K562 (cell line): ENCODE measurements at regions not wholly inside any gene's neighbourhood (a gene's known extent, or its start where the extent isn't known, plus 50 kb on each side); places are given as distances from the start of the nearest gene placed in this dataset.

Source experiments
- BHLHE40 ChIP-seq: IDR thresholded peaks from 2 replicates; pipeline ENCODE4 v1.6.1; 2011; ENCODE audit warnings: low read length, improper control_type of control experiment
- CREB1 ChIP-seq, 2 experiments: sonication (generic) in 1 of 2; formaldehyde crosslinking in 1 of 2; IDR thresholded peaks; 2 replicates each; pipeline versions ENCODE4 v1.6.1 to v1.8.0; 2012 to 2022; ENCODE audit warnings: inconsistent platforms in 1 of 2, mild to moderate bottlenecking in 1 of 2, missing genetic modification reagents in 1 of 2, moderate library complexity in 1 of 2
- NFATC3 ChIP-seq: fragments of 450-650 bp; IDR thresholded peaks from 2 replicates; pipeline ENCODE4 v1.6.1; 2017; ENCODE audit warnings: mild to moderate bottlenecking
- PHB ChIP-seq: fragments of 250-450 bp; sonication (Bioruptor Pico); IDR thresholded peaks from 2 replicates; pipeline ENCODE4 v1.5.0; 2021
- TCF7L2 ChIP-seq: fragments of 150-350 bp; IDR thresholded peaks from 2 replicates; pipeline ENCODE4 v1.6.1; 2016; ENCODE audit warnings: low read depth, mild to moderate bottlenecking, low read length, moderate library complexity
- ZBTB8A ChIP-seq: fragments of 450-650 bp; IDR thresholded peaks from 2 replicates; pipeline ENCODE4 v1.6.1; 2018; ENCODE audit warnings: mild to moderate bottlenecking, moderate library complexity; ENCODE audit not compliant: partially characterized antibody
- TF ChIP-seq, protein P1 (sequence below): fragments of 250-450 bp; sonication (Bioruptor Pico); IDR thresholded peaks from 2 replicates; pipeline ENCODE4 v1.4.0; 2020; ENCODE audit warnings: mild to moderate bottlenecking, moderate library complexity
- TF ChIP-seq, protein P2 (sequence below): sonication (generic); formaldehyde crosslinking; IDR thresholded peaks from 2 replicates; pipeline ENCODE4 v1.4.0; 2020; ENCODE audit warnings: mild to moderate bottlenecking, missing genetic modification reagents

GRCh38 chr11:119530509-119530908 lies 107.5 kb upstream of the THY1 start:
- TF ChIP-seq PHB (CRISPR knock-in tag) (no peak), CREB1 (IDR thresholded peaks at IDR 0.05) (no peak), CREB1 (CRISPR knock-in tag; IDR thresholded peaks at IDR 0.05) (no peak), NFATC3 (no peak), TCF7L2 (no peak), BHLHE40 (no peak), ZBTB8A (no peak)
- TF ChIP-seq, protein P1, sequence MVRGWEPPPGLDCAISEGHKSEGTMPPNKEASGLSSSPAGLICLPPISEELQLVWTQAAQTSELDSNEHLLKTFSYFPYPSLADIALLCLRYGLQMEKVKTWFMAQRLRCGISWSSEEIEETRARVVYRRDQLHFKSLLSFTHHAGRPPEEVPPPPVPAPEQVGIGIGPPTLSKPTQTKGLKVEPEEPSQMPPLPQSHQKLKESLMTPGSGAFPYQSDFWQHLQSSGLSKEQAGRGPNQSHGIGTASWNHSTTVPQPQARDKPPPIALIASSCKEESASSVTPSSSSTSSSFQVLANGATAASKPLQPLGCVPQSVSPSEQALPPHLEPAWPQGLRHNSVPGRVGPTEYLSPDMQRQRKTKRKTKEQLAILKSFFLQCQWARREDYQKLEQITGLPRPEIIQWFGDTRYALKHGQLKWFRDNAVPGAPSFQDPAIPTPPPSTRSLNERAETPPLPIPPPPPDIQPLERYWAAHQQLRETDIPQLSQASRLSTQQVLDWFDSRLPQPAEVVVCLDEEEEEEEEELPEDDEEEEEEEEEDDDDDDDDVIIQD = no peak
- TF ChIP-seq, protein P2, sequence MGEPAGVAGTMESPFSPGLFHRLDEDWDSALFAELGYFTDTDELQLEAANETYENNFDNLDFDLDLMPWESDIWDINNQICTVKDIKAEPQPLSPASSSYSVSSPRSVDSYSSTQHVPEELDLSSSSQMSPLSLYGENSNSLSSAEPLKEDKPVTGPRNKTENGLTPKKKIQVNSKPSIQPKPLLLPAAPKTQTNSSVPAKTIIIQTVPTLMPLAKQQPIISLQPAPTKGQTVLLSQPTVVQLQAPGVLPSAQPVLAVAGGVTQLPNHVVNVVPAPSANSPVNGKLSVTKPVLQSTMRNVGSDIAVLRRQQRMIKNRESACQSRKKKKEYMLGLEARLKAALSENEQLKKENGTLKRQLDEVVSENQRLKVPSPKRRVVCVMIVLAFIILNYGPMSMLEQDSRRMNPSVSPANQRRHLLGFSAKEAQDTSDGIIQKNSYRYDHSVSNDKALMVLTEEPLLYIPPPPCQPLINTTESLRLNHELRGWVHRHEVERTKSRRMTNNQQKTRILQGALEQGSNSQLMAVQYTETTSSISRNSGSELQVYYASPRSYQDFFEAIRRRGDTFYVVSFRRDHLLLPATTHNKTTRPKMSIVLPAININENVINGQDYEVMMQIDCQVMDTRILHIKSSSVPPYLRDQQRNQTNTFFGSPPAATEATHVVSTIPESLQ (CRISPR knock-in tag) = no peak
